Uterus (tissue), 2 donors: ENCODE measurements at regions not wholly inside any gene's neighbourhood (a gene's known extent, or its start where the extent isn't known, plus 50 kb on each side); places are given as distances from the start of the nearest gene placed in this dataset.

ENCODE experiments used
- POLR2A ChIP-seq, 2 donors: fragments of 450-650 bp; IDR thresholded peaks; one replicate each; pipeline ENCODE4 v1.6.1; 2016; ENCODE audit warnings: antibody characterized with exemption in 2 of 2, mild to moderate bottlenecking in 1 of 2, moderate library complexity in 1 of 2
- TF ChIP-seq, protein P1 (sequence below), 4 experiments: fragments of 200-600 bp in 2 of 4; fragments of 450-650 bp in 2 of 4; sonication (generic) in 2 of 4; IDR thresholded peaks; one replicate each; pipeline ENCODE4 v1.5.1; 2016 to 2019; ENCODE audit warnings: antibody characterized with exemption in 4 of 4, mild to moderate bottlenecking in 2 of 4, moderate library complexity in 1 of 4

DNA sequence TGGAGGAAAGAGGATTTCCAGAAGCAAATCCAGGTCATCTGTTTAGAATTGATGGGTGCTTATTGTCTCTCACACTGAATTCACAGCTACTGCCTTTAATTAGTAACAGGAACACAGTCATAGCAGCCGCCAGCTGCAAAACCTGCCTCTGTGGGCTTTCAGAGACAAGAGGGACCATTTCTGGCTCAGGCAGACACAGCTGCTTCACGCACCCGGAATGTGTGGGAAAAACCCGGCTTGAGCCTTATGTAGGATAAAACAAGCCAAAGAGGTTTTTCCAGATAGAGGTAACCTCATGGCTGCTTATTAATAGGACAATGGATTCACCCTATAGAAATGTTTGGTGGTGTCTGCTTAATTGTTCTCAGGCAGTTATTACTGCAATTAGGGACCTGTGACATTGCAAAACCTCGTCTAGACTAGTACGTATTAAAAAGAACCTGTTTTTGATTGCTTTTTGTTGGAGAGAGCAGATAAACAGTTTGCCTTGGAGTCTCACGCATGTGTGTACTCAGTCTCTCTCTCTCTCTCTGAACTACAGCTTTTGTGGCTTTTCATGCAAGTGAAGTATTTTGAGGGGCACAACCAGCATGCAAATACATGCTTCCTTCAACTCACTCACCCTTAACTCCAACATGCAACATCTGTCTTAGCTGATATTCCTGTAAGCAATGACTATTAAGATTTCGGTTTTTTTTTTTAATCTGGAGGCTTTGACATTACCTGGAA is 302.7 kb downstream of the PLK2 start:
- TF ChIP-seq, protein P1, sequence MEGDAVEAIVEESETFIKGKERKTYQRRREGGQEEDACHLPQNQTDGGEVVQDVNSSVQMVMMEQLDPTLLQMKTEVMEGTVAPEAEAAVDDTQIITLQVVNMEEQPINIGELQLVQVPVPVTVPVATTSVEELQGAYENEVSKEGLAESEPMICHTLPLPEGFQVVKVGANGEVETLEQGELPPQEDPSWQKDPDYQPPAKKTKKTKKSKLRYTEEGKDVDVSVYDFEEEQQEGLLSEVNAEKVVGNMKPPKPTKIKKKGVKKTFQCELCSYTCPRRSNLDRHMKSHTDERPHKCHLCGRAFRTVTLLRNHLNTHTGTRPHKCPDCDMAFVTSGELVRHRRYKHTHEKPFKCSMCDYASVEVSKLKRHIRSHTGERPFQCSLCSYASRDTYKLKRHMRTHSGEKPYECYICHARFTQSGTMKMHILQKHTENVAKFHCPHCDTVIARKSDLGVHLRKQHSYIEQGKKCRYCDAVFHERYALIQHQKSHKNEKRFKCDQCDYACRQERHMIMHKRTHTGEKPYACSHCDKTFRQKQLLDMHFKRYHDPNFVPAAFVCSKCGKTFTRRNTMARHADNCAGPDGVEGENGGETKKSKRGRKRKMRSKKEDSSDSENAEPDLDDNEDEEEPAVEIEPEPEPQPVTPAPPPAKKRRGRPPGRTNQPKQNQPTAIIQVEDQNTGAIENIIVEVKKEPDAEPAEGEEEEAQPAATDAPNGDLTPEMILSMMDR (IDR thresholded peaks at IDR 0.05): no peak
- no peak for TF ChIP-seq POLR2A (IDR thresholded peaks at IDR 0.05)
